ENCODE measurements at regions not wholly inside any gene's neighbourhood (a gene's known extent, or its start where the extent isn't known, plus 50 kb on each side); places are given as distances from the start of the nearest gene placed in this dataset.
"Not testable (repeated sequence)": the region's sequence is repeated elsewhere in the genome, so short reads cannot be mapped to it uniquely, and the experiment has no call there.

GRCh38 chr12:112711026-112711425 lies 80.5 kb upstream of the RPH3A start:
- no peak for DNase-seq (ENCODE audit: low spot score)

DNA sequence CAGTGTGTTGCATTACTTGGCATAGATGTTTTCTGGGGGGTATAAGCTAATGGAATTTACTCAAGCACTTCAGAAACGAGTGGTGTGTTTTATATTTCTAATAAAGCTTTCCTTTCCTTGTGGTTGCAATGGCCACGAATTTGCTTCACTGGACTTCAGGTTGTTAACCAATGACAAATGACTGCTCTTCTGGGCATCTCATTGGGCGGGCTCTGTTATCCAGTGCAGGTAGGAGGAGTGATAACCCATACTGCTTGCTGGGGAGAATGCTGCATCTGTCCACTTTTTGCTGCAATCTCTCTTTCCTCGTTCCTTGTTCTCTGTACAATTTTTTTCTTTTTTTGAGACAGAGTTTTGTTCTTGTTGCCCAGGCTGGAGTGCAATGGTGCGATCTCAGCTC lies 80.0 kb upstream of the RPH3A start:
- no peak for DNase-seq (ENCODE audit: low spot score)

DNA sequence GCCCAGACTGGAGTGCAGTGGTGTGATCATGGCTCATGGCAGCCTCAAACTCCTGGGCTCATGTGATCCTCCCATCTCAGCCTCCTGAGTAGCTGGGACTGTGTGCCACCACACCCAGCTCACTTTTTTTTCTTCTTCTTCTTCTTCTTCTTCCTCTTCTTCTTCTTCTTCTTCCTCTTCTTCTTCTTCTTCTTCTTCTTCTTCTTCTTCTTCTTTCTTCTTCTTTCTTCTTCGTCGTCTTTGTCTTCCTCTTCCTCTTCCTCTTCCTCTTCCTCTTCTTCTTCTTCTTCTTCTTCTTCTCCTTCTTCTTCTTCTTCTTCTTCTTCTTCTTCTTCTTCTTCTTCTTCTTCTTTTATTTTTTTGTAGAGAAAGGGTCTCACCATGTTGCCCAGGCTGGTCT lies 78.8 kb upstream of the RPH3A start:
- not testable (repeated sequence) for DNase-seq (ENCODE audit: low spot score)

GRCh38 chr12:112713471-112713870 lies 78.1 kb upstream of the RPH3A start:
- no peak for DNase-seq (ENCODE audit: low spot score)

DNA sequence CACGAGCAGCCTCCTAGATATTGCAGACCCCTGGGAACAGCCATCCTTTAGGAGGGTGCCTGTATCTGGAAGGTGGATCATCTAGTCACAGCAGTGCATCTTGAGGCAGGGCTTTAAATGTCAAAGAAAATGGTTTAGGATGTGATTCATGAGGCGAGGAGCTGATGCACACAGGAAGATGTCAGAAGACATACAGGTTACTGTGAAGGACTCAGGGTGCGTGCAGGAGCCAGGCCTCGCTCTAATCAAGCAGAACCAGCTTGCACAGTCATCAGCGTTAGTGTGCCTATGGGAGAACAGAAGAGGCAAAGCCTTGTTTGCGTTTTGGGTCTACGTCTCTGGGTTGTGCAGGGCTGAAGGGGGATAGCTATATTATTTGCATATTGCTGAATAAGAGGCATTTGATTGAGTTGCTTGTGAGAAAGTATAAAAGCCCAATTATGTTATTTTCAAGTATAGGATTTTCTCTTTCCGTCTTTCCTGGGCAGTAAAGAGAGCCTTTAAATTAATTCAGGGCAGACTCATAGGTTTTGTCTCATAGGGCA lies 77.3 kb upstream of the RPH3A start:
- peak; percentile 16 for DNase-seq (ENCODE audit: low spot score)

- DNase-seq (ENCODE audit: low spot score), result no peak
These were observed 75.2 kb upstream of the RPH3A start for GRCh38 chr12:112716099-112717093.

DNA sequence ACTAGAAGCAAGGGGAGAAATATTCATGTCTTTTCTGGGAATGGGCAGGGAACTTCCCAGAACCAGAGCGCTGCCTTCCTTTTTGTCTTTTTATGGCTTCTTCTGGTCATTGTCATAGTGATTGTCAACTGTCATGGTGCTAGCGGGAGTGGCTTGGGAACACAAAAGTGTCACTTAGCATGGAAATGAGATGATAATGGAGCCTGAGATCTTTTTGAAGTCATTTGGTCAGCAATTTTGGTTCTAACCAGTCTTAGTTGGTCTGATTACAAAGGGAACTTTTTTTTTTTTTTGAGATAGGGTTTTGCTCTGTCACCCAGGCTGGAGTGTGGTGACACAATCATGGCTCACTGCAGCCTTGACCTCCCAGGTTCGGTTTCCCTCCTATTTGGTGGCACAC lies 62.7 kb upstream of the RPH3A start:
- DNase-seq (ENCODE audit: low spot score), result no peak

DNA sequence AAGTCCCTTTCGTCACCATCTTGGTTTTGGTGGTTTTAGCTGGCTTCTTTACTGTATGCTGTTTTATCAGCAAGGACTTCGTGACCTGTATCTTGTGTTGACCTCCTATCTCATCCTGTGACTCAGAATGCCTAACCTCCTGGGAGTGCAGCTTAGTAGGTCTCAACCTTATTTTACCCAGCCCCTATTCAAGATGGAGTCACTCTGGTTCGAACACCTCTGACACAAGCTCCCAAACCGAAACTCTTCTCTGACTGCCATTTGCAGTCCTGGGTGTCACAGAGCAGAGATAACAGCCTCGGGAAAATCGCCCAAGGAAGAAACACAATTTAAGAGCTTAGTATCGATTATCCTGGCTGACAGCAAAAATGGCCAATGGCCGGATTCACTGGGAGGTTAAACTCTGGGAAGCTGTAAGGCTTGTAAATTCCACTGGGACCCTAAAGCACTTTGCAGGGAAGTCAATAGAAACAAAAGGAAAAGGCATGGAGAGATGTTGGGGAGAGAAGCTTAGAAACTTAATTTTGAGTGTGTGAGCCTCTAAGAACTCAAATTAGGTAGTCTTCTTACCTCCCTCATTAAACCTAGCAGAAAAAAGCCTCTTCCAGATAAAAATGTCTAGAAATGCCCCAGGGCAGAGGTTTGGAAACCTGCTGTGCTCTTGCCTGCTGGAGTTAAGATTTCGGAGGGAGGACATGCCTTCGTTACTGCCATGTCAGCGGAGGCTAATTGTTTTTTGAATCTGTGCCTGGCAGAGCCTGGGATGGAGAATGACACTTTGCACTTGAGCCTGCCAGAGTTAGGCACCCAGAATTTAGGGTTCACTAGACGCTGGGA lies 56.5 kb upstream of the RPH3A start:
- no peak for DNase-seq (ENCODE audit: low spot score)

DNA sequence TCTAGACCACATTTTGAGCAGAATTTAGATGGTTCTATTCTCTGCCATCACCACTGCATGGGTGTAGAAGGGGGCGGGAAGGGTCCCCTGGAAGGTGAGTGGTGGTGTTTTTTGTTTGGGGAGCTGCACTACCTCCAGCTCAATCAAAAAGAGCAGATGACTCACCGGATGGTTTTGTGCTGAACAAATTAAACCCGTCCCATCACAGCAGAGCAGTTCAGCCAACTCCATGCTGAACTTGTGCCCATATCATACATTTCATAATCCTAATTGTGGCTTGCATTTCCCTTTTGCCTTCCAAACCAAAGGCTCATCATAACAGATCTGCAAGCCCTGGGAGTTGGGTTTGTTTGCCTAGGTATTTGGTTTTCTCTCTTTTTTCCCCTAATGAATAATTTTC lies 53.0 kb upstream of the RPH3A start:
- DNase-seq (ENCODE audit: low spot score), result no peak

- DNase-seq (ENCODE audit: low spot score), result no peak
These were observed 51.1 kb upstream of the RPH3A start for GRCh38 chr12:112740387-112740934.

GRCh38 chr12:112741106-112741505 lies 50.4 kb upstream of the RPH3A start:
- no peak for DNase-seq (ENCODE audit: low spot score)

Measured in kidney capillary endothelial cell (primary cell).